ENCODE measurements at regions not wholly inside any gene's neighbourhood (a gene's known extent, or its start where the extent isn't known, plus 50 kb on each side); places are given as distances from the start of the nearest gene placed in this dataset.

- H3K27ac ChIP-seq, result no peak overlapping the region
- no peaks in the 10 kb centered on the region for H3K36me3 ChIP-seq
- H3K4me3 ChIP-seq, result no peak overlapping the region
- no peaks in the 10 kb centered on the region for H3K9me3 ChIP-seq (ENCODE audit: low read depth)
- no peak for TF ChIP-seq CTCF (IDR thresholded peaks at IDR 0.05; ENCODE audit: low read depth, low read length)
- no peaks in the 10 kb centered on the region for H3K27me3 ChIP-seq
- H3K4me1 ChIP-seq (ENCODE audit: low read depth), result peaks cover 8% of the 10 kb centered on the region
- DNase-seq (ENCODE audit: low read depth in 1 of 2, low spot score in 1 of 2), result no peak
These were observed 143.5 kb upstream of the IPO9 start for GRCh38 chr1:201685485-201685884.

GRCh38 chr1:201686714-201687455 is 142.1 kb upstream of the IPO9 start:
- DNase-seq (ENCODE audit: low read depth in 1 of 2, low spot score in 1 of 2), result no peak
- no peaks in the 10 kb centered on the region for H3K36me3 ChIP-seq
- H3K4me1 ChIP-seq (ENCODE audit: low read depth), result peaks cover 11% of the 10 kb centered on the region
- H3K27ac ChIP-seq, result no peak overlapping the region
- no peaks in the 10 kb centered on the region for H3K27me3 ChIP-seq
- TF ChIP-seq CTCF (IDR thresholded peaks at IDR 0.05; ENCODE audit: low read depth, low read length), result no peak
- H3K4me3 ChIP-seq, result no peak overlapping the region
- no peaks in the 10 kb centered on the region for H3K9me3 ChIP-seq (ENCODE audit: low read depth)

DNA sequence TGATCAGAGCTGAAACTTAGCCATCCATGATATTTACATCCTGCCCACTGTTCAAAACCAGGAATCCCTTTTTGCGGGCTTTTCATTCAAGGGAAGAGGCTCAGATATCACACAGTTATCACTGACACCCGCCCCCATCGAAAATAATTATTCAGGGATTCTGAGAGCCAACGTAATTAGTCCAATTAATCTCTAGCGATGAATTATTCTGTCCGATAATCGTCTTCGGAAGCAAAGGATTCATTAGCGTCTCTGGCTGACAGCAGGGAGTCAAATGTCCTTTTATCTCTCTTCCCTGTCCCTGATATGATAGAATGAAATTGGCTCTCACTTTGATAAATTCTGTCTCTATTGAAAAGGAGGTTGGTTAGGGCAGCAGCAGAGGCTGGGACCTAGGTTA is 140.4 kb upstream of the IPO9 start:
- no peak for TF ChIP-seq CTCF (IDR thresholded peaks at IDR 0.05; ENCODE audit: low read depth, low read length)
- DNase-seq (ENCODE audit: low read depth in 1 of 2, low spot score in 1 of 2), result no peak
- Histone ChIP-seq H3K4me3 (no peak overlapping the region), H3K9me3 (ENCODE audit: low read depth) (no peaks in the 10 kb centered on the region), H3K27ac (no peak overlapping the region), H3K4me1 (ENCODE audit: low read depth) (peaks cover 16% of the 10 kb centered on the region), H3K27me3 (no peaks in the 10 kb centered on the region), H3K36me3 (no peaks in the 10 kb centered on the region)

- no peaks in the 10 kb centered on the region for H3K9me3 ChIP-seq (ENCODE audit: low read depth)
- H3K36me3 ChIP-seq, result no peaks in the 10 kb centered on the region
- H3K27ac ChIP-seq, result no peak overlapping the region
- no peak for DNase-seq (ENCODE audit: low read depth in 1 of 2, low spot score in 1 of 2)
- TF ChIP-seq CTCF (IDR thresholded peaks at IDR 0.05; ENCODE audit: low read depth, low read length), result no peak
- peaks cover 27% of the 10 kb centered on the region for H3K4me1 ChIP-seq (ENCODE audit: low read depth)
- H3K4me3 ChIP-seq, result no peak overlapping the region
- no peaks in the 10 kb centered on the region for H3K27me3 ChIP-seq
These were observed 139.3 kb upstream of the IPO9 start for GRCh38 chr1:201689647-201690046.

GRCh38 chr1:201690528-201690927 is 138.4 kb upstream of the IPO9 start:
- Histone ChIP-seq H3K4me3 (no peak overlapping the region), H3K36me3 (no peaks in the 10 kb centered on the region), H3K9me3 (ENCODE audit: low read depth) (no peaks in the 10 kb centered on the region), H3K27ac (no peak overlapping the region), H3K4me1 (ENCODE audit: low read depth) (peaks cover 33% of the 10 kb centered on the region), H3K27me3 (no peaks in the 10 kb centered on the region)
- TF ChIP-seq CTCF (IDR thresholded peaks at IDR 0.05; ENCODE audit: low read depth, low read length), result no peak
- no peak for DNase-seq (ENCODE audit: low read depth in 1 of 2, low spot score in 1 of 2)

All from cardiac muscle cell (in vitro differentiated cells and primary cell).